Uterus (tissue), 3 donors: ENCODE measurements at regions not wholly inside any gene's neighbourhood (a gene's known extent, or its start where the extent isn't known, plus 50 kb on each side); places are given as distances from the start of the nearest gene placed in this dataset.

Experiments used
- DNase-seq, 2 donors: peaks; one replicate each; pipeline ENCODE4 v3.0.0-alpha.2; 2019 to 2020
- H3K27ac ChIP-seq, 2 donors: fragments of 200-600 bp; sonication (generic); 1 replicate in 1 of 2; 2 replicates in 1 of 2; pipeline ENCODE4 v1.5.1; 2016 to 2018
- H3K27me3 ChIP-seq, 2 donors: fragments of 200-600 bp; sonication (generic); one replicate each; pipeline ENCODE4 v1.5.1; 2018 to 2019; ENCODE audit warnings: control low read depth in 1 of 2
- H3K36me3 ChIP-seq, 2 donors: fragments of 200-600 bp; sonication (generic); one replicate each; pipeline ENCODE4 v1.5.1; 2019; ENCODE audit warnings: control low read depth in 1 of 2
- H3K4me1 ChIP-seq, 2 donors: fragments of 200-600 bp; sonication (generic); one replicate each; pipeline ENCODE4 v1.5.1; 2018 to 2019; ENCODE audit warnings: control low read depth in 1 of 2
- H3K4me3 ChIP-seq, 2 donors: fragments of 200-600 bp; sonication (generic); 1 replicate in 1 of 2; 2 replicates in 1 of 2; pipeline ENCODE4 v1.5.1; 2018 to 2019; ENCODE audit warnings: mild to moderate bottlenecking in 1 of 2
- H3K9me3 ChIP-seq, 2 donors: fragments of 200-600 bp; sonication (generic); one replicate each; pipeline ENCODE4 v1.5.1; 2019; ENCODE audit warnings: control low read depth in 1 of 2
- CTCF ChIP-seq, 4 experiments: fragments of 200-600 bp in 2 of 4; fragments of 450-650 bp in 2 of 4; sonication (generic) in 2 of 4; IDR thresholded peaks; one replicate each; pipeline ENCODE4 v1.5.1; 2016 to 2019; ENCODE audit warnings: antibody characterized with exemption in 4 of 4, mild to moderate bottlenecking in 2 of 4, moderate library complexity in 1 of 4
- POLR2A ChIP-seq, 2 donors: fragments of 450-650 bp; IDR thresholded peaks; one replicate each; pipeline ENCODE4 v1.6.1; 2016; ENCODE audit warnings: antibody characterized with exemption in 2 of 2, mild to moderate bottlenecking in 1 of 2, moderate library complexity in 1 of 2
- intact Hi-C: fragments of 100-400 bp; cut with DNase I; formaldehyde crosslinking; loops from one replicate; pipeline ENCODE4 v1.15.1; 2023; ENCODE audit warnings: low total_unique reads
- donor health status: DM: yes; HTN: yes; CAD: no.

DNA sequence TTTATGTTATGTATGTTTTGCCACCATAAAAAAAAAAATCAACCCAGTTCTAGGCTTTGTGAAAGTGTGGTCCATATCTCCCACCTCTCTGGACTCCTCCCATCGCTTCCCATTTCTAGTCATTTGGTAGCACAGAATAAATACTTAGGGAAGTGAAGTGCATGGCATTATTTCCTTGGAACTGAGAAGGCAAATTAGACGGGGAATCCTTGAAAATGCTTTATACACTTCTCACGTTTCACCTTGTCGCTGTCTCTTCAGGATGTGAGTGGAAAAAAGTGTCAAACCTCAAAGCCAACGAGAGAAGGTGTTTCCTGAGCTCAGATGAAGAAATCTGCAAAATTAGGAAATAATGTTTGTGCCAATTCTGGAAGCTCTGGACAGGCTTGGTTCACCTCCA lies 209.9 kb downstream of the ATG4C start:
- no peak for DNase-seq
- Histone ChIP-seq H3K9me3 (no peaks in the 10 kb centered on the region), H3K4me3 (no peak overlapping the region), H3K36me3 (no peaks in the 10 kb centered on the region), H3K27ac (no peak overlapping the region), H3K27me3 (peaks cover 0 to 4% of the 10 kb centered on the region in 2 donors), H3K4me1 (no peaks in the 10 kb centered on the region)
- TF ChIP-seq POLR2A (IDR thresholded peaks at IDR 0.05) (no peak), CTCF (IDR thresholded peaks at IDR 0.05) (no peak)
- intact Hi-C loops: no loop called here

DNA sequence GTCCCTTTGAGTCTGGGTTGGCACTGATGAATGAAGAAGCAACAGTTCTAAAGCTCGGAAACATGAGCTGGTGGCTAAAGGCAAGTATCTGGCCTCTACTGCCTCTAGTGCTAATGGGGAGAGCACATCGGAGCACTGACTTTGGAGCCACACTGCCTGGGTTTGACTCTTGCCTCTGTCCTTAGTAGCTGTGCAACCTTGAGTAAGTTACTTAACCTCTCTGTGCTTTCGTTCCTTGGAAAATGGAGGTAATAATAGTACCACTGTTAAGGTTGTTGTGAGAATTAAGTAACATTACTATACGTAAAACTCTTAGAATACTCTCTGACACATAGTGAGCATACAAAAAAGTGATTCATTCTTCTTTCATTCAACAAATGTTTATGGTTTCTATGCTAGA lies 211.2 kb downstream of the ATG4C start:
- no peak for DNase-seq
- H3K27me3 ChIP-seq: peaks cover 0 to 4% of the 10 kb centered on the region in 2 donors
- H3K9me3 ChIP-seq: no peaks in the 10 kb centered on the region
- no peaks in the 10 kb centered on the region for H3K4me1 ChIP-seq
- intact Hi-C loops: no loop called here
- TF ChIP-seq POLR2A (IDR thresholded peaks at IDR 0.05) (no peak), CTCF (IDR thresholded peaks at IDR 0.05) (no peak)
- H3K36me3 ChIP-seq: no peaks in the 10 kb centered on the region
- H3K4me3 ChIP-seq: no peak overlapping the region
- no peak overlapping the region for H3K27ac ChIP-seq

DNA sequence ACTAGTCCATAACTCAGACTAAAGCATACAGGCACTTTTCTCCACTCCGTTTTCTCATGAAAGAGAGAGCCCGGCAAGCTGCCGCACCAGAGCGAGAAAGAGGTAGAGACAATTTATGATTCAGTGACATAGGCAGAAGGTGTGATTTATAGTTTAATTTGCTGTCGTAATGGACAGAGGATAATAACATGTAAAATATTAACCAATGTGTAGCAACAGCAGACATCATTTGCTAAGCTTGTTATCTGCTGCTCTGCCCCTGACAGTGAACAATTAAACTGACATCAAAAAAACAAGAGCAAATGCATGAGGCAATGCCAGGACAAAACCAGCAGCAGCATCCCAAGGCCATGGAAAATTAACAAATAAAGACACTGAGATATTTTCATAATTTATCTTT lies 214.0 kb downstream of the ATG4C start:
- Histone ChIP-seq H3K9me3 (no peaks in the 10 kb centered on the region), H3K36me3 (no peaks in the 10 kb centered on the region), H3K27me3 (peaks cover 0 to 4% of the 10 kb centered on the region in 2 donors), H3K27ac (no peak overlapping the region), H3K4me1 (no peaks in the 10 kb centered on the region), H3K4me3 (no peak overlapping the region)
- DNase-seq: no peak
- TF ChIP-seq POLR2A (IDR thresholded peaks at IDR 0.05) (no peak), CTCF (IDR thresholded peaks at IDR 0.05) (no peak)
- intact Hi-C loops: no loop called here

- intact Hi-C loops: no loop called here
- Histone ChIP-seq H3K27me3 (no peaks in the 10 kb centered on the region), H3K36me3 (no peaks in the 10 kb centered on the region), H3K27ac (no peak overlapping the region), H3K4me3 (no peak overlapping the region), H3K9me3 (no peaks in the 10 kb centered on the region), H3K4me1 (no peaks in the 10 kb centered on the region)
- no peak for DNase-seq
- no peak for TF ChIP-seq CTCF (IDR thresholded peaks at IDR 0.05)
- no peak for TF ChIP-seq POLR2A (IDR thresholded peaks at IDR 0.05)
These were observed 215.1 kb downstream of the ATG4C start for GRCh38 chr1:62998845-62999649.

- Histone ChIP-seq H3K27ac (no peak overlapping the region), H3K36me3 (no peaks in the 10 kb centered on the region), H3K27me3 (no peaks in the 10 kb centered on the region), H3K4me1 (no peaks in the 10 kb centered on the region), H3K9me3 (no peaks in the 10 kb centered on the region), H3K4me3 (no peak overlapping the region)
- no peak for TF ChIP-seq CTCF (IDR thresholded peaks at IDR 0.05)
- DNase-seq: no peak
- intact Hi-C loops: no loop called here
These were observed 216.6 kb downstream of the ATG4C start for GRCh38 chr1:63000508-63000907.
